Prostate gland (tissue), 2 donors: ENCODE measurements at regions not wholly inside any gene's neighbourhood (a gene's known extent, or its start where the extent isn't known, plus 50 kb on each side); places are given as distances from the start of the nearest gene placed in this dataset.
"Not testable (repeated sequence)": the region's sequence is repeated elsewhere in the genome, so short reads cannot be mapped to it uniquely, and the experiment has no call there.

Experiments used
- CTCF ChIP-seq, 4 experiments: fragments of 200-600 bp in 2 of 4; fragments of 450-650 bp in 2 of 4; sonication (generic) in 2 of 4; IDR thresholded peaks; 1 replicate in 3 of 4; 2 replicates in 1 of 4; pipeline ENCODE4 v1.5.1; 2016 to 2019; ENCODE audit warnings: antibody characterized with exemption in 4 of 4, mild to moderate bottlenecking in 2 of 4, moderate library complexity in 2 of 4
- POLR2A ChIP-seq: fragments of 450-650 bp; IDR thresholded peaks from one replicate; pipeline ENCODE4 v1.6.1; 2016; ENCODE audit warnings: antibody characterized with exemption, mild to moderate bottlenecking

- not testable (repeated sequence) for TF ChIP-seq CTCF (IDR thresholded peaks at IDR 0.05); POLR2A
Observed at GRCh38 chr4:189563751-189564150, 376.9 kb upstream of the FRG1 start.
